K562 (cell line): ENCODE measurements at regions not wholly inside any gene's neighbourhood (a gene's known extent, or its start where the extent isn't known, plus 50 kb on each side); places are given as distances from the start of the nearest gene placed in this dataset.

Source experiments
- ATAC-seq: fragments of 200-7000 bp; cut with Tn5 transposase; 3 replicates; pipeline ENCODE4 v1.9.1; 2020; ENCODE audit warnings: moderate library complexity
- BruUV-seq: library from RNA; stranded (reverse); fragments of 400-500 nt; replicated peaks from 2 replicates; lab custom pipeline; 2021; lab: Mats Ljungman, UMichigan
- CTCF ChIA-PET: fragments of 300-600 bp; formaldehyde crosslinking; extraction: SDS; loops from one replicate; lab custom pipeline; 2021; ENCODE audit warnings: low intra/inter-chr PET ratio; lab: Yijun Ruan, JAX
- POLR2A ChIA-PET: fragments of 300-600, 350-650 bp; sonication (Branson Sonifier 250); formaldehyde crosslinking; extraction: SDS; loops from one replicate; lab custom pipeline; 2021; ENCODE audit warnings: antibody characterized with exemption, inconsistent platforms; lab: Yijun Ruan, JAX
- DNase-seq, 4 experiments: peaks; one replicate each; pipeline versions ENCODE4 v3.0.0 to v3.0.0-alpha.2; 2011 to 2018; ENCODE audit warnings: low spot score in 3 of 4, mixed read lengths in 3 of 4; ENCODE audit errors: extremely low read depth in 1 of 4
- FAIRE-seq: peaks from 2 replicates; lab custom pipeline; 2011; peaks lifted over from hg19 to GRCh38; lab: Jason Lieb, UNC
- H2AFZ ChIP-seq: 2 replicates; pipeline ENCODE4 v1.6.0; 2011; ENCODE audit warnings: low read depth, low read length, control low read depth, inconsistent platforms
- H3K27ac ChIP-seq: fragments of 200-600 bp; 3 replicates; pipeline ENCODE4 v1.8.0; 2011; ENCODE audit warnings: low read depth, mild to moderate bottlenecking, control low read depth, inconsistent platforms, low read length, moderate library complexity, mixed read lengths; ENCODE audit errors: extremely low read depth
- H3K27me3 ChIP-seq, 2 experiments: fragments of 300-600 bp in 1 of 2; 2 replicates in 1 of 2; 3 replicates in 1 of 2; pipeline versions ENCODE4 v1.6.0 to v1.8.0; 2011; ENCODE audit warnings: inconsistent platforms in 2 of 2, low read length in 2 of 2, mild to moderate bottlenecking in 1 of 2, mixed read lengths in 1 of 2, moderate library complexity in 1 of 2; ENCODE audit not compliant: control insufficient read depth in 2 of 2, insufficient read depth in 2 of 2
- H3K36me3 ChIP-seq: fragments of 300-600 bp; 3 replicates; pipeline ENCODE4 v1.8.0; 2011; ENCODE audit warnings: mild to moderate bottlenecking, low read length, inconsistent platforms; ENCODE audit not compliant: control insufficient read depth, insufficient read depth
- H3K4me1 ChIP-seq, 2 experiments: fragments of 200-600 bp in 1 of 2; replicated peaks in 1 of 2; 2 replicates in 1 of 2; 3 replicates in 1 of 2; pipeline versions ENCODE4 v1.5.1 to v1.8.0; 2011; ENCODE audit warnings: inconsistent platforms in 2 of 2, low read length in 2 of 2, mild to moderate bottlenecking in 1 of 2, mixed read lengths in 1 of 2, moderate library complexity in 1 of 2; ENCODE audit not compliant: control insufficient read depth in 2 of 2, insufficient read depth in 2 of 2
- H3K4me2 ChIP-seq: 2 replicates; pipeline ENCODE4 v1.6.1; 2011; ENCODE audit warnings: low read length, control low read depth, inconsistent platforms, mixed read lengths; ENCODE audit not compliant: insufficient read depth
- H3K4me3 ChIP-seq: fragments of 200-600 bp; sonication (generic), shearing (Covaris generic); 2 replicates; pipeline ENCODE4 v1.5.1; 2016; ENCODE audit warnings: control low read depth, inconsistent platforms
- H3K79me2 ChIP-seq: fragments of 200-600 bp; 3 replicates; pipeline ENCODE4 v1.8.0; 2011; ENCODE audit warnings: low read length, inconsistent platforms; ENCODE audit not compliant: control insufficient read depth, insufficient read depth
- H3K9ac ChIP-seq, 2 experiments: 2 replicates each; pipeline versions ENCODE4 v1.6.0 to v1.6.1; 2011; ENCODE audit warnings: low read depth in 2 of 2, low read length in 2 of 2, control low read depth in 1 of 2, inconsistent platforms in 1 of 2, mild to moderate bottlenecking in 1 of 2, mixed read lengths in 1 of 2; ENCODE audit not compliant: insufficient read depth in 1 of 2
- H3K9me1 ChIP-seq: one replicate; pipeline ENCODE4 v1.6.0; 2011; ENCODE audit warnings: inconsistent platforms, mild to moderate bottlenecking, low read length, moderate library complexity; ENCODE audit not compliant: control insufficient read depth, insufficient read depth
- H3K9me3 ChIP-seq: replicated peaks from 2 replicates; pipeline ENCODE4 v1.5.1; 2011; ENCODE audit warnings: low read depth, low read length, inconsistent platforms; ENCODE audit not compliant: control insufficient read depth, insufficient read depth
- H4K20me1 ChIP-seq: replicated peaks from 2 replicates; pipeline ENCODE4 v1.6.1; 2011; ENCODE audit warnings: low read length, inconsistent platforms, mixed read lengths; ENCODE audit not compliant: control insufficient read depth, insufficient read depth
- HDAC1 ChIP-seq, 2 experiments: fragments of 450-650 bp; IDR thresholded peaks; 2 replicates each; pipeline ENCODE4 v1.6.1; 2016 to 2017; ENCODE audit warnings: inconsistent platforms in 1 of 2, mild to moderate bottlenecking in 1 of 2, moderate library complexity in 1 of 2
- HMG20B ChIP-seq: fragments of 250-450 bp; sonication (Bioruptor Pico); IDR thresholded peaks from 2 replicates; pipeline ENCODE4 v1.5.0; 2021; ENCODE audit warnings: mild to moderate bottlenecking
- PHF20 ChIP-seq: fragments of 450-650 bp; IDR thresholded peaks from 2 replicates; pipeline ENCODE4 v1.6.1; 2018; ENCODE audit not compliant: partially characterized antibody
- PHF8 ChIP-seq: fragments of 200-600 bp; sonication (generic); IDR thresholded peaks from 2 replicates; pipeline ENCODE4 v1.6.1; 2012; ENCODE audit warnings: mixed run types, mild to moderate bottlenecking, inconsistent platforms, low read length, moderate library complexity, borderline replicate concordance
- POU5F1 ChIP-seq: fragments of 150-350 bp; IDR thresholded peaks from 2 replicates; pipeline ENCODE4 v1.6.1; 2014; ENCODE audit warnings: borderline replicate concordance, low read length, low read depth, mild to moderate bottlenecking; ENCODE audit not compliant: partially characterized antibody
- SRSF9 ChIP-seq: fragments of 200-400 bp; formaldehyde crosslinking; IDR thresholded peaks from 2 replicates; pipeline ENCODE4 v1.6.1; 2017; ENCODE audit warnings: low read depth, low read length, borderline replicate concordance
- ZNF121 ChIP-seq: sonication (generic); formaldehyde crosslinking; conservative IDR thresholded peaks from 2 replicates; pipeline ENCODE4 v1.8.0; 2022; ENCODE audit warnings: missing genetic modification reagents
- ZNF79 ChIP-seq: fragments of 250-450 bp; sonication (Bioruptor Pico); IDR thresholded peaks from 2 replicates; pipeline ENCODE4 v1.4.0; 2020; ENCODE audit warnings: low read depth, mild to moderate bottlenecking, moderate library complexity
- WGBS: fragments of 100-300 bp; shearing (Covaris generic); methylation state at CpG from one replicate; pipeline ENCODE4 v1.1.6; 2016; ENCODE audit warnings: low coverage, mixed read lengths; ENCODE audit not compliant: insufficient coverage; ENCODE audit errors: missing lambda C conversion rate; 5-methylcytosine and 5-hydroxymethylcytosine counted together
- in situ Hi-C: fragments of 300-500 bp; cut with MboI; formaldehyde crosslinking; loops from 4 replicates; pipeline ENCODE4 v1.15.0; 2018; ENCODE audit warnings: inconsistent platforms, mixed read lengths
- intact Hi-C: fragments of 100-400 bp; cut with micrococcal nuclease; formaldehyde crosslinking; loops from 2 replicates; pipeline ENCODE4 v1.14.2; 2022
- TF ChIP-seq, protein P1 (sequence below): fragments of 450-650 bp; formaldehyde crosslinking; IDR thresholded peaks from 2 replicates; pipeline ENCODE4 v1.4.0; 2020; ENCODE audit warnings: mild to moderate bottlenecking, moderate library complexity
- TF ChIP-seq, protein P2 (sequence below): fragments of 450-650 bp; IDR thresholded peaks from 2 replicates; pipeline ENCODE4 v1.6.1; 2017; ENCODE audit warnings: antibody characterized with exemption, mild to moderate bottlenecking
- TF ChIP-seq, protein P3 (sequence below): fragments of 250-450 bp; sonication (Bioruptor Pico); IDR thresholded peaks from 2 replicates; pipeline ENCODE4 v1.8.0; 2022; ENCODE audit warnings: inconsistent platforms
- TF ChIP-seq, protein P4 (sequence below): fragments of 450-650 bp; conservative IDR thresholded peaks from 2 replicates; pipeline ENCODE4 v1.6.1; 2016; ENCODE audit warnings: missing genetic modification characterization, low read depth, mild to moderate bottlenecking, control low read depth, missing compliant biosample characterization

DNA sequence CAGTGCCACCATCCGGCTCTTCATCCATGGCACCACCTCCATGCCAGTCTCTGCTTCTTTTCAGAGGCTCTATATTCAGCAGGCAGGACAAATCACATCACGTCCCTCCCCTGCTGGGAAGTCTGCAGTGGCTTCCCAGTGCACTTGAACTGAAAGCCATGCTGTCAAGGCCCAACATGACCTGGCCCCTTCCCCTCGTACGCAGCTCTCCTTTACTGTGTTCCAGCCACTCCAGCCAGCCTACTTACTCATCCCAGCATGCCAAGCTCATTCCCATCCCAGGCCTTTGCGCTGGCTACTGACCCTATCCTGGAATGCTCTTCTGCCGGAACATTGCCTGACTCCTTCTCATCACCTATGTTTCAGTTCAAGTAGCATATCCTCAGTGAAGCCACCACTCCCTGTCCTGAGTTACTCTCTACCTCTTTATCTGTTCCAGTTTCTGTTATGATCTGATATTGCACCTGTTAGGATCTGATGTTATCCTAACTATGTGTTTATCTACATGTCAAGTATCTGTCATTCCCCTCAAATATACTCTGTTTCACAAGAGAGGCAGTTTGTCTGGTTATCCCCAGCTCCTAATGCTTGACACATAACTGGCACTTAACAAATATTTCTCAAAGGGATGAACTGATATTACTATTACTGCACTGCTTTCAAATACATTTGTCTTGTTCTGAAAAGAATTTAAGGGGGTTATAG, 101.2 kb upstream of the F3 start:
- peaks cover 0 to 13% of the 10 kb centered on the region in 2 experiments; a peak in 1 of 5 replicates for H3K27me3 ChIP-seq
- ATAC-seq = no peak
- 6% methylated on average over 6 of the region's 6 CpGs for WGBS
- intact Hi-C loops = no loop called here
- CTCF ChIA-PET = interaction anchor here (0.6 kb wide), 1 partner anchor 129 kb away, joined by 4 read pairs; no protein-coding TSS in a partner anchor
- H3K4me1 ChIP-seq = peaks cover 0 to 4% of the 10 kb centered on the region in 2 experiments; a peak in 1 of 5 replicates
- POLR2A ChIA-PET = interaction anchor here (1.3 kb wide), 1 partner anchor 18 kb away, joined by 3 read pairs; no protein-coding TSS in a partner anchor
- no peak overlapping the region for H2AFZ ChIP-seq
- BruUV-seq = no TSS peak
- no peak for DNase-seq
- no peaks in the 10 kb centered on the region for H3K79me2 ChIP-seq
- no peak overlapping the region for H3K4me2 ChIP-seq
- H3K36me3 ChIP-seq = no peaks in the 10 kb centered on the region
- peaks cover 2% of the 10 kb centered on the region for H3K9me1 ChIP-seq
- H3K27ac ChIP-seq = no peak overlapping the region
- in situ Hi-C loops = no loop called here
- H3K9me3 ChIP-seq = no peaks in the 10 kb centered on the region
- no peak overlapping the region for H3K9ac ChIP-seq
- no peak for FAIRE-seq
- no peak overlapping the region for H3K4me3 ChIP-seq
- no peaks in the 10 kb centered on the region for H4K20me1 ChIP-seq
- TF ChIP-seq ZNF79 (no peak), POU5F1 (no peak), ZNF121 (CRISPR knock-in tag) (no peak), PHF20 (no peak), PHF8 (no peak), SRSF9 (no peak), HDAC1 (IDR thresholded peaks at IDR 0.05) (no peak), HMG20B (CRISPR knock-in tag) (no peak)
- TF ChIP-seq, protein P1, sequence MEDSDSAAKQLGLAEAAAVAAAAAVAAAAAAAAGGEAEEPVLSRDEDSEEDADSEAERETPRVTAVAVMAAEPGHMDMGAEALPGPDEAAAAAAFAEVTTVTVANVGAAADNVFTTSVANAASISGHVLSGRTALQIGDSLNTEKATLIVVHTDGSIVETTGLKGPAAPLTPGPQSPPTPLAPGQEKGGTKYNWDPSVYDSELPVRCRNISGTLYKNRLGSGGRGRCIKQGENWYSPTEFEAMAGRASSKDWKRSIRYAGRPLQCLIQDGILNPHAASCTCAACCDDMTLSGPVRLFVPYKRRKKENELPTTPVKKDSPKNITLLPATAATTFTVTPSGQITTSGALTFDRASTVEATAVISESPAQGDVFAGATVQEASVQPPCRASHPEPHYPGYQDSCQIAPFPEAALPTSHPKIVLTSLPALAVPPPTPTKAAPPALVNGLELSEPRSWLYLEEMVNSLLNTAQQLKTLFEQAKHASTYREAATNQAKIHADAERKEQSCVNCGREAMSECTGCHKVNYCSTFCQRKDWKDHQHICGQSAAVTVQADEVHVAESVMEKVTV (CRISPR knock-in tag) = no peak
- TF ChIP-seq, protein P2, sequence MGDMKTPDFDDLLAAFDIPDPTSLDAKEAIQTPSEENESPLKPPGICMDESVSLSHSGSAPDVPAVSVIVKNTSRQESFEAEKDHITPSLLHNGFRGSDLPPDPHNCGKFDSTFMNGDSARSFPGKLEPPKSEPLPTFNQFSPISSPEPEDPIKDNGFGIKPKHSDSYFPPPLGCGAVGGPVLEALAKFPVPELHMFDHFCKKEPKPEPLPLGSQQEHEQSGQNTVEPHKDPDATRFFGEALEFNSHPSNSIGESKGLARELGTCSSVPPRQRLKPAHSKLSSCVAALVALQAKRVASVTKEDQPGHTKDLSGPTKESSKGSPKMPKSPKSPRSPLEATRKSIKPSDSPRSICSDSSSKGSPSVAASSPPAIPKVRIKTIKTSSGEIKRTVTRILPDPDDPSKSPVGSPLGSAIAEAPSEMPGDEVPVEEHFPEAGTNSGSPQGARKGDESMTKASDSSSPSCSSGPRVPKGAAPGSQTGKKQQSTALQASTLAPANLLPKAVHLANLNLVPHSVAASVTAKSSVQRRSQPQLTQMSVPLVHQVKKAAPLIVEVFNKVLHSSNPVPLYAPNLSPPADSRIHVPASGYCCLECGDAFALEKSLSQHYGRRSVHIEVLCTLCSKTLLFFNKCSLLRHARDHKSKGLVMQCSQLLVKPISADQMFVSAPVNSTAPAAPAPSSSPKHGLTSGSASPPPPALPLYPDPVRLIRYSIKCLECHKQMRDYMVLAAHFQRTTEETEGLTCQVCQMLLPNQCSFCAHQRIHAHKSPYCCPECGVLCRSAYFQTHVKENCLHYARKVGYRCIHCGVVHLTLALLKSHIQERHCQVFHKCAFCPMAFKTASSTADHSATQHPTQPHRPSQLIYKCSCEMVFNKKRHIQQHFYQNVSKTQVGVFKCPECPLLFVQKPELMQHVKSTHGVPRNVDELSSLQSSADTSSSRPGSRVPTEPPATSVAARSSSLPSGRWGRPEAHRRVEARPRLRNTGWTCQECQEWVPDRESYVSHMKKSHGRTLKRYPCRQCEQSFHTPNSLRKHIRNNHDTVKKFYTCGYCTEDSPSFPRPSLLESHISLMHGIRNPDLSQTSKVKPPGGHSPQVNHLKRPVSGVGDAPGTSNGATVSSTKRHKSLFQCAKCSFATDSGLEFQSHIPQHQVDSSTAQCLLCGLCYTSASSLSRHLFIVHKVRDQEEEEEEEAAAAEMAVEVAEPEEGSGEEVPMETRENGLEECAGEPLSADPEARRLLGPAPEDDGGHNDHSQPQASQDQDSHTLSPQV = no peak
- TF ChIP-seq, protein P3, sequence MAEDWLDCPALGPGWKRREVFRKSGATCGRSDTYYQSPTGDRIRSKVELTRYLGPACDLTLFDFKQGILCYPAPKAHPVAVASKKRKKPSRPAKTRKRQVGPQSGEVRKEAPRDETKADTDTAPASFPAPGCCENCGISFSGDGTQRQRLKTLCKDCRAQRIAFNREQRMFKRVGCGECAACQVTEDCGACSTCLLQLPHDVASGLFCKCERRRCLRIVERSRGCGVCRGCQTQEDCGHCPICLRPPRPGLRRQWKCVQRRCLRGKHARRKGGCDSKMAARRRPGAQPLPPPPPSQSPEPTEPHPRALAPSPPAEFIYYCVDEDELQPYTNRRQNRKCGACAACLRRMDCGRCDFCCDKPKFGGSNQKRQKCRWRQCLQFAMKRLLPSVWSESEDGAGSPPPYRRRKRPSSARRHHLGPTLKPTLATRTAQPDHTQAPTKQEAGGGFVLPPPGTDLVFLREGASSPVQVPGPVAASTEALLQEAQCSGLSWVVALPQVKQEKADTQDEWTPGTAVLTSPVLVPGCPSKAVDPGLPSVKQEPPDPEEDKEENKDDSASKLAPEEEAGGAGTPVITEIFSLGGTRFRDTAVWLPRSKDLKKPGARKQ (CRISPR knock-in tag) = no peak
- TF ChIP-seq, protein P4, sequence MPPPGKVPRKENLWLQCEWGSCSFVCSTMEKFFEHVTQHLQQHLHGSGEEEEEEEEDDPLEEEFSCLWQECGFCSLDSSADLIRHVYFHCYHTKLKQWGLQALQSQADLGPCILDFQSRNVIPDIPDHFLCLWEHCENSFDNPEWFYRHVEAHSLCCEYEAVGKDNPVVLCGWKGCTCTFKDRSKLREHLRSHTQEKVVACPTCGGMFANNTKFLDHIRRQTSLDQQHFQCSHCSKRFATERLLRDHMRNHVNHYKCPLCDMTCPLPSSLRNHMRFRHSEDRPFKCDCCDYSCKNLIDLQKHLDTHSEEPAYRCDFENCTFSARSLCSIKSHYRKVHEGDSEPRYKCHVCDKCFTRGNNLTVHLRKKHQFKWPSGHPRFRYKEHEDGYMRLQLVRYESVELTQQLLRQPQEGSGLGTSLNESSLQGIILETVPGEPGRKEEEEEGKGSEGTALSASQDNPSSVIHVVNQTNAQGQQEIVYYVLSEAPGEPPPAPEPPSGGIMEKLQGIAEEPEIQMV (tag) = no peak
